PFSK-1 (cell line): ENCODE measurements at regions not wholly inside any gene's neighbourhood (a gene's known extent, or its start where the extent isn't known, plus 50 kb on each side); places are given as distances from the start of the nearest gene placed in this dataset.

Experiments used
- POLR2AphosphoS5 ChIP-seq: IDR thresholded peaks from 2 replicates; pipeline ENCODE4 v1.6.1; 2012; ENCODE audit warnings: low read depth, mild to moderate bottlenecking, control low read depth, low read length, moderate library complexity
- SIN3A ChIP-seq: IDR thresholded peaks from 2 replicates; pipeline ENCODE4 v1.6.1; 2012; ENCODE audit warnings: mild to moderate bottlenecking, low read length, moderate library complexity, borderline replicate concordance; ENCODE audit not compliant: insufficient read depth
- TAF1 ChIP-seq: IDR thresholded peaks from 2 replicates; pipeline ENCODE4 v1.6.1; 2012; ENCODE audit warnings: low read length, control low read depth, borderline replicate concordance; ENCODE audit not compliant: insufficient read depth
- TF ChIP-seq, protein P1 (sequence below), 2 experiments: IDR thresholded peaks; 2 replicates each; pipeline versions ENCODE4 v1.6.1 to v1.8.0; 2011 to 2012; ENCODE audit warnings: low read depth in 2 of 2, low read length in 2 of 2, control low read depth in 1 of 2, inconsistent platforms in 1 of 2, mild to moderate bottlenecking in 1 of 2, moderate library complexity in 1 of 2; ENCODE audit not compliant: insufficient read depth in 1 of 2

DNA sequence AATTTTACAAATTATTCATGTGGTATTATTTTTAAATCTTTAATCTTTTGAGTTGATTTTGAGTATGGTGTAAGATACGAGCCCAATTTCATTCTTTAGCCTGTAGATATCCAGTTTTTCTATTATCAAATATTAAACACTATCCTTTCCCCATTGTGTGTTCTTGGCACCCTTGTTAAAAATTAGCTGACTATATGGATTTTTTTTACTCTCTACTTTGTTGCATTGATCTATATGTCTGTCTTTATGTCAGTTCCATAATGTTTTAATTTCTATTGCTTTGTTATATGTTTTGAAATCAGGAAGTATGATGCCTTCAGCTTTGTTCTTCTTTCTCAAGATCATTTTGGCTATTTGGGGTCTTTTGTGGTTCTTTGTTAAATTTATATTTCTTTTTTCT lies 80.9 kb upstream of the ZNF804A start:
- TF ChIP-seq, protein P1, sequence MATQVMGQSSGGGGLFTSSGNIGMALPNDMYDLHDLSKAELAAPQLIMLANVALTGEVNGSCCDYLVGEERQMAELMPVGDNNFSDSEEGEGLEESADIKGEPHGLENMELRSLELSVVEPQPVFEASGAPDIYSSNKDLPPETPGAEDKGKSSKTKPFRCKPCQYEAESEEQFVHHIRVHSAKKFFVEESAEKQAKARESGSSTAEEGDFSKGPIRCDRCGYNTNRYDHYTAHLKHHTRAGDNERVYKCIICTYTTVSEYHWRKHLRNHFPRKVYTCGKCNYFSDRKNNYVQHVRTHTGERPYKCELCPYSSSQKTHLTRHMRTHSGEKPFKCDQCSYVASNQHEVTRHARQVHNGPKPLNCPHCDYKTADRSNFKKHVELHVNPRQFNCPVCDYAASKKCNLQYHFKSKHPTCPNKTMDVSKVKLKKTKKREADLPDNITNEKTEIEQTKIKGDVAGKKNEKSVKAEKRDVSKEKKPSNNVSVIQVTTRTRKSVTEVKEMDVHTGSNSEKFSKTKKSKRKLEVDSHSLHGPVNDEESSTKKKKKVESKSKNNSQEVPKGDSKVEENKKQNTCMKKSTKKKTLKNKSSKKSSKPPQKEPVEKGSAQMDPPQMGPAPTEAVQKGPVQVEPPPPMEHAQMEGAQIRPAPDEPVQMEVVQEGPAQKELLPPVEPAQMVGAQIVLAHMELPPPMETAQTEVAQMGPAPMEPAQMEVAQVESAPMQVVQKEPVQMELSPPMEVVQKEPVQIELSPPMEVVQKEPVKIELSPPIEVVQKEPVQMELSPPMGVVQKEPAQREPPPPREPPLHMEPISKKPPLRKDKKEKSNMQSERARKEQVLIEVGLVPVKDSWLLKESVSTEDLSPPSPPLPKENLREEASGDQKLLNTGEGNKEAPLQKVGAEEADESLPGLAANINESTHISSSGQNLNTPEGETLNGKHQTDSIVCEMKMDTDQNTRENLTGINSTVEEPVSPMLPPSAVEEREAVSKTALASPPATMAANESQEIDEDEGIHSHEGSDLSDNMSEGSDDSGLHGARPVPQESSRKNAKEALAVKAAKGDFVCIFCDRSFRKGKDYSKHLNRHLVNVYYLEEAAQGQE (IDR thresholded peaks at IDR 0.05; ENCODE audit: insufficient read depth in 1 of 2, low read depth in 2 of 2, low read length in 2 of 2): no peak
- TF ChIP-seq TAF1 (no peak), POLR2AphosphoS5 (no peak), SIN3A (no peak)
